BLaER1 (cell line): ENCODE measurements at regions not wholly inside any gene's neighbourhood (a gene's known extent, or its start where the extent isn't known, plus 50 kb on each side); places are given as distances from the start of the nearest gene placed in this dataset.

ENCODE experiments used
- H3K27ac ChIP-seq: shearing (Covaris generic); formaldehyde crosslinking; 2 replicates; pipeline ENCODE4 v1.8.1; 2022
- H3K27me3 ChIP-seq: shearing (Covaris generic); formaldehyde crosslinking; 2 replicates; pipeline ENCODE4 v1.8.1; 2022
- H3K36me3 ChIP-seq: shearing (Covaris generic); formaldehyde crosslinking; 2 replicates; pipeline ENCODE4 v1.8.1; 2022
- H3K4me1 ChIP-seq: shearing (Covaris generic); formaldehyde crosslinking; 2 replicates; pipeline ENCODE4 v1.8.1; 2022
- H3K4me2 ChIP-seq: shearing (Covaris generic); formaldehyde crosslinking; 2 replicates; pipeline ENCODE4 v1.8.1; 2022
- H3K4me3 ChIP-seq: shearing (Covaris generic); formaldehyde crosslinking; 2 replicates; pipeline ENCODE4 v1.8.1; 2022
- H3K9ac ChIP-seq: shearing (Covaris generic); formaldehyde crosslinking; 2 replicates; pipeline ENCODE4 v1.8.1; 2022
- H3K9me3 ChIP-seq: shearing (Covaris generic); formaldehyde crosslinking; 2 replicates; pipeline ENCODE4 v1.8.1; 2022
- H4K20me1 ChIP-seq: shearing (Covaris generic); formaldehyde crosslinking; 2 replicates; pipeline ENCODE4 v1.8.1; 2022
- Cebpa-rat ChIP-seq: shearing (Covaris generic); IDR thresholded peaks from 2 replicates; pipeline ENCODE4 v1.8.1; 2022

DNA sequence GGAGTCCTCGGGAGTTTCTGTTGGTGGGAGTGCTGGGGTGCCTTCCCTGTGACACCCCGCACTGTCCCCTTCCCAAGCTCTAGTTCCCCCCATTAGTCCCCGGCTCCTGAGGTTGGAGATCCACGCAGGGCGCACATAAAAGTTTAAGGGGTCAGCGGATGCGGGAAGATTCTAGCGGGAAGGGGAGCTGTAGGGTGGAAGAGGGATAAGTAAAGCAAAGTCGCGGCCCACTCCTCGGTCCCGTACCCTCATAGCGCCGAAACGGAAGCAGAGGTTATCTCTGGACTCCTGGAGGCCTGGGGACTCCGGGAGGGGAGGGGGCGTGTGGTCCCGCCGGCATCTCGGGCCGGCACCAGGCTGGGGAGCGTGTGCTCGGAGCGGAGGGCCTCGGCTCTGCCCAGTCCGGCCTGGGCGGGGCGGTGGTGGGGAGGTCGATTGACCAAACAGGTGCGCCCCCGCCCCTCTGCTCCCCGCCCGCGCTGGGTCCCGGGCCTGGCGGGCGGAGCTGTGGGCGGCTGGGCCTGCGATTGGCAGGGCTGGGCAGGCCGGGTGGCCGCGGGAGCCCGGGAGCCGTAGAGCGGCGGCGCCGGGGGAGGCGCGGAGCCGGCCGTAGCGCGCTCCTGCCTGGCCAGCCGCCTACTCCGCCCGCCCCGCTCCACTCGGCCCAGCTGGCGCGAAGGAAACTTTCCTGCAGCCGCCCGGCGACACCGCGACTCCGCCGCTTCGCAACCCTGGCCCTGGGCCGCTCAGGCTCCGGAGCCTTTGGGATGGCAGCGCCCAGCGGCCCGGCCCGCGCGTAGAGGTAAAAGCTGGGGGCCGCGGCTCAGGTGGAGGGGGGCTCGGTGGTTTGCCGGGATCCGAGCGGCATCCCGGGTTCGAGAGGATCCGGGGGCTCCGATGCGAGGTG is 52.2 kb upstream of the DAB2IP start:
- Histone ChIP-seq H3K27ac (no peak overlapping the region), H3K4me2 (peak overlapping the region; percentile 87), H3K9ac (0 out of 2 replicates have a peak overlapping the region, but pooled peaks have one; percentile 19), H3K27me3 (peaks cover 52% of the 10 kb centered on the region), H3K4me1 (peaks cover 30% of the 10 kb centered on the region), H3K4me3 (peak overlapping the region; percentile 64), H4K20me1 (no peaks in the 10 kb centered on the region), H3K9me3 (peaks cover 27% of the 10 kb centered on the region), H3K36me3 (0 out of 2 replicates have a peak, but pooled peaks cover 5% of the 10 kb centered on the region)
- TF ChIP-seq Cebpa-rat = no peak

DNA sequence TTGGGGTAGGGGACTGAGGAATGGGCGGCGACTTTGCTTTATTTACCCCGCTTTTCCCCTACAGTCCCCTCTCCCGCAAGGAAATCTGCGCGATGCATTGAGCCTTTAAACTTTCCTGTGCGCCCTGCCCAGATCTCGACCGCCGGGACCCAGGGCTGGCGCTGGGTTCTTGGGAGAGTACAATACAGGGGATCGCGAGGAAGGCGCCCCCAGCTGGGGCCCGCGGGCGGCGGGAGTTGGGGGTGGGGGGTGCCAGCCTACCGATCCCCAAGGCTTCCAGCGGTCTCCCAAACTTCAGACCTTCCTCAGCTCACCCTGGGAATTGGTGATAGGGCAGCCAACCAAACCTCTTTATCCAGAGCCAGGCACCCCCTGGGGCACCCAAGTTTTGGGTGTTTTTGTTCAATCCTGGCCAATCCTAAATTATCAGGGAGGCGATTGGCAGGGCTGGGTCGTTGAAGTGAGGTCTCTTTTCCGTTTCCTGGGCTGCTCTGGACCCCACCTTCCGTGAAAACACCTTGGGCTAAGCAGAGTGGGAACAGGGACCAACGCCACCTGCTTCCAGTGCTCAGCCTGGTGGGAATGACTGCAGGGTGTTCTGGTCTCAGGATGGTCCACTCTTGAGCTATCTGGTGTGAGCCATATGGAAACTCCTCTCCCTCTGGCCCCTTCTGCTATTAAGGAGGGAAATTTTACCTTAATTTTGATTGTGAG is 51.4 kb upstream of the DAB2IP start:
- 0 out of 2 replicates have a peak, but pooled peaks cover 5% of the 10 kb centered on the region for H3K36me3 ChIP-seq
- peaks cover 52% of the 10 kb centered on the region for H3K27me3 ChIP-seq
- H3K4me1 ChIP-seq = peaks cover 38% of the 10 kb centered on the region
- H3K9ac ChIP-seq = 0 out of 2 replicates have a peak overlapping the region, but pooled peaks have one; percentile 19
- H3K4me3 ChIP-seq = peak overlapping the region; percentile 64
- H4K20me1 ChIP-seq = no peaks in the 10 kb centered on the region
- H3K9me3 ChIP-seq = peaks cover 27% of the 10 kb centered on the region
- no peak for TF ChIP-seq Cebpa-rat
- H3K4me2 ChIP-seq = peak overlapping the region; percentile 87
- H3K27ac ChIP-seq = no peak overlapping the region

DNA sequence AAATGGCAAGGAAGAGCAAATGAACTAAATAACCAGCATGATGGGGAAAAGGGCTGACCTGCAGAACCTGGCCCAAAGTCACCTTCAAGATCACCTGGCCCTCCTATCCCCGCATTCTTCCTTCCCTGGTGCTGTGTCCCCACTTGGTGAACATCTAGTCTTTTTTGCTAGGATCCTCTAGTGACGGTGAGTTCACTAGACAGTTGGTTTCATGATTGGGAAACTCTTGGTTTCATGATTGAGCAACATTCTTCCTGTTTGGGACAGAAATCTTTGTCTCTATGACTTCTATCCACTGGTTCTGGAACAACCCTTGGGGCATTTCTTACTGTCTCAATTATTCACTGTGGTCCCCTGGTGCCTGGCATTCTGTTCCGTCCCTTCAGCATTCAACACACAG is 50.2 kb upstream of the DAB2IP start:
- TF ChIP-seq Cebpa-rat = peak; percentile 78
- Histone ChIP-seq H3K36me3 (0 out of 2 replicates have a peak, but pooled peaks cover 5% of the 10 kb centered on the region), H3K4me2 (no peak overlapping the region; the same call in 1 of the 2 replicates), H3K9me3 (peaks cover 27% of the 10 kb centered on the region), H4K20me1 (no peaks in the 10 kb centered on the region), H3K27me3 (peaks cover 52% of the 10 kb centered on the region), H3K4me3 (no peak overlapping the region), H3K27ac (no peak overlapping the region), H3K4me1 (peaks cover 50% of the 10 kb centered on the region), H3K9ac (no peak overlapping the region)
